Tibial nerve (tissue), 4 donors: ENCODE measurements at regions not wholly inside any gene's neighbourhood (a gene's known extent, or its start where the extent isn't known, plus 50 kb on each side); places are given as distances from the start of the nearest gene placed in this dataset.

ENCODE experiments used
- CTCF ChIP-seq, 5 experiments: fragments of 200-600 bp in 3 of 5; fragments of 450-650 bp in 2 of 5; sonication (generic) in 3 of 5; IDR thresholded peaks; one replicate each; pipeline ENCODE4 v1.5.1; 2016 to 2019; ENCODE audit warnings: antibody characterized with exemption in 5 of 5, mild to moderate bottlenecking in 3 of 5, moderate library complexity in 2 of 5
- EP300 ChIP-seq, 2 donors: sonication (generic); formaldehyde crosslinking; IDR thresholded peaks; one replicate each; pipeline ENCODE4 v1.6.1; 2017; ENCODE audit warnings: antibody characterized with exemption in 2 of 2, mild to moderate bottlenecking in 1 of 2
- POLR2A ChIP-seq, 2 donors: fragments of 450-650 bp; IDR thresholded peaks; one replicate each; pipeline ENCODE4 v1.6.1; 2017; ENCODE audit warnings: antibody characterized with exemption in 2 of 2, mild to moderate bottlenecking in 2 of 2, moderate library complexity in 2 of 2

DNA sequence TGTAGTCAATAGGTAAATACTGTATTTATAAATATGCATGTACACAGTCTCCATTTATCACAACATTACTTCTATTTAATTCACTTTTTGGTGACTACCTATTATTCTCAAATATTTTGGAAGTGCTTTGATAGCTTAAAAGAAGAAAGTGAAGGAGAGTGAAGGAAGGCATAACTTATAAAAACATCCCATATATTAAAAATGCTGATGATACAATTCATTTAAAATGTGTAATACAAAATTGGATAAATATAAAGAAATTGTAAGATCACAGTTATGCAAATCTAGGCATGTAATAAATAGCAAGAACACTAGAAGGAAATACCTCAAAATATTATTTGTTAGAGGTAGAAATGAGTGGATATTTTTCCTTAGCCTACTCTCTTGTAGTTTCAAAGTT, 111.6 kb upstream of the ADTRP start:
- TF ChIP-seq CTCF (IDR thresholded peaks at IDR 0.05) (no peak), EP300 (IDR thresholded peaks at IDR 0.05) (no peak), POLR2A (IDR thresholded peaks at IDR 0.05) (no peak)
